ENCODE measurements at regions not wholly inside any gene's neighbourhood (a gene's known extent, or its start where the extent isn't known, plus 50 kb on each side); places are given as distances from the start of the nearest gene placed in this dataset.
A peak's percentile ranks its signal among the peaks of the same experiment; 100 is the strongest.
"Not testable (repeated sequence)": the region's sequence is repeated elsewhere in the genome, so short reads cannot be mapped to it uniquely, and the experiment has no call there.

DNA sequence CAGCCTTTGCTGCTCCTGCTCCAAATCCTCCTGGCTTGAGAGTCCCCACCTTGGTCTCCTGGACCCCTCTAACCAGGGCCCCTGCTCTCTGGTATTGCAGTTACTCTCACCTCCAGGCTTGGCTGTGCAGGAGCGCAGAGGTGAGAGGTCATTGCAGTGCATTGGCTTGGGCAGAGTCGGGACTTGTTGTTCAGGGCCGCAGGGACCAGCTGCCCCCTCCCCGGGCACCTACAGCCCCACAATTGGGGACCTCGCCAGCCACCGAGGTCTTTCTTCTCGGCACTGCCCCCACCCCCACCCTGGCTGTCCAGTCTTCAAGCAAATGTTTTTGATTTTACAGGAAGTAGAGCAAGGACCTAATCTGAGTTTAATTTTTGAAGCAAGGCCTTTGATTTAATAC is 65.5 kb upstream of the FGF3 start:
- no peak for DNase-seq (ENCODE audit: low read depth)

DNA sequence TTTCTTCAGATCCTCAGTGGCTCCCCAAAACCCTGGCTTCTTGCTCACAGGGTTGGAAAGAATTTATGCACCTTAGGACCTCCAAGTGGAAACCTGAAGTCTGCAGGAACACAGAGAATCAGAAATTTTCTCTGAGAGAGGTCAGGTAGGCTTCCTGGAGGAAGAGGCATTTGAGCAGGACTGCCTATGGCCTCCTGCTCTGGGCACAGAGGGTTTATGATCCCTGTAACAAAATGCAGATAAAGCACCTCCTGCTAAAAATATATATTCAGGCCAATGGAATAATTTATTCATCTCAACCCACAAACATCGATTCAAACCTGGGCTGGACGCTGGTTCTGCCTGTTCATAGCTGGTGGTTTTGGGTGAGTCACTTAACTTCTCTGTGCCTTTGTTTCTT is 68.1 kb upstream of the FGF3 start:
- DNase-seq (ENCODE audit: low read depth) = no peak

DNA sequence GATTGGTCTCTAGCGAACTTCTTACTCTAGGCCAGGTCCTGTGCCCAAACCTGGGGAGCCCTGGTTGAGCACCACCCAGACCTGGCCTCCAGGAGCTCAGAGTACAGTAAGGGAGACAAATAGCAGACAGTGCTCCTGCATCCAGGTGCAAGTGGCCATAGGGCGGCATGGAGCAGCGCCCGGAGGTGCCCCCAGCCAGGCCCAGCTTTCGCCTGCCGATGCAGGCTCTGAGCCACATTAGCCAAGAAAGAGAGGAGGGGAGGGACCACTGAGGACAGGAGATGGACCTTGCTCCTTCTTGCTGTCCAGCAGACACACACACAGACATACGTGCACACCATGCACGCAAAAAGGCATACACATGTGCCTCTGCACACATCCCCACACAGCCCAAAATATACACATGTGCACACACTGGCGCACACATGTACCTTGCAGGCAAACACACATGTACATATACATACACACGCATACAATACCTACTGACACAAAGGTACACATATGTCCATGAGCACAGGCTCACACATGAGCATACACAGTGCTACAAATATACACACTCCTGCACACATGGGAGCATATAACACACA is 68.7 kb upstream of the FGF3 start:
- DNase-seq (ENCODE audit: low read depth) = no peak

DNA sequence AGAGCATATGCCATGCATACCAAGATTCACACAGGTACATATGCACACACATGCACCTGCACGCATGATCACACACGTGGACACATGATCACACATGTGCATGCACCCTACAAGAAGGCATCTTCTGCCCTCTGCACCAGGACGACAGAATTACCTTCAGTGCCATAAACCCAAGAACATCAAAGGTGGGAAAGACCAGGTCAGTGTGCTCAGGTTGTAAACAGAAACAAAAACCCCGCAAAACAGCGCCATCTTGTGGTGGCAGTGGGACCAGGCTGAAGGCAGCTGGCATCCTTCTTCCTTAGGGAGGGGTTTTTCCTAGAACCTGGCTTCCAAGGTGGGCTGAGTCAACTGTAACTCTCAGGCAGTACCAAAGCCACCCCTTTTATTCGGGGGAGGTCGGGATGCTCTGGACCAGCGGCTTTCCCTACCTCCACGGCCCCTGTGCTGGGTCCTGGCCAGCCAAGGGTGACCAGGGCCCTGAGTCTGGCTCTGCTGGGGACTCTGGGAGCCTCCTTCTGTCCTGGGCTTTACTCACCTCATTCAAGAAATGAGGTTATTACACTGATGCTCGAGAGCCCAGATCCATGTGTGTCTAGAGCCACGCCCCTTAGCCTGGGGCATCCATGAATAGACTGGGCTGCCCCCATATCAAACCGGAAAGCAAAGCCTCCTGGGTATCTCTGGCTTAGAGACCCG is 69.4 kb upstream of the FGF3 start:
- DNase-seq (ENCODE audit: low read depth) = peak; percentile 45

DNA sequence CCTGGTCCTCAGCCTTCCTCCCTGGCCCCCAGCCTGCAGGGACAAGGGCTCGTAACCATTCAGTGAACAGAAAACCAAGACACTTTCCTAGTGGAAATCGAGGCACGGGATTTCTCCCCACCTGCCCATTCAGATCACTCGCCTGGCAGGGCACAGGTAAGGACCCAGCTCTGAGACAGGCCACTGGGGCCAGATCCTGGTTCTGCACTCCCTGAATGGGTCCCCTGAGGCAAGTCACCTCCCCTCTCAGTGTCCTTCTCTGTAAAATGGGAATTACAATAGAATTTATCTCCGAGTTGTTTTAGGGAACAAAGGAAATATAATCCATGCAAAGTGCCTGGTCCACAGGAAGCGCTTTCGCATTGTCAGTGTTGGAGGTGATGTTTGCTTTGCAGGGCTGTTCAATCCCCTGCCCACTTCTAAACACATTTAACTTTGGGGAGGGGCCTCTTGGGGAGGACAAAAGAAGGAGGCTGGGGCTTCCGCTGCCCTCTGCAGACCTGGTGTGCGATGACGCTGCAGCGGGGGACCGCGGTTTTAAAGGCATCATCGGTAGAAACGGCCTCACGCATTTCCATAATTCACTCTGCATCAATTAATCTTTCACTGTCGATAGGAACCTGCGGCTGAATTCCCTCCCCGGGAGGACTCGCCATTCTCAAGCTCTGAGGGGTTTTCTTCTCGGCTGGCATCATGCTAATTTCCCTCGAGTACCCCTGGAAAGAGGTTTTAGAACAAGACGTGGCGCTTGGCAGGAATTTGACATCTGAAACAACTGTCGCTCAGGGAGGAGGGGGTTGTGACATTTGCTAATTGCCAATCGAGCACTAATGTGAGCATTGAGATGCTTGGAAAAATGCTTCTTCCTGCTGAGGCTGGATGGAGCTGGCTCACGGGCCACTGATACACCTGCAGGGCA is 70.4 kb upstream of the FGF3 start:
- no peak for DNase-seq (ENCODE audit: low read depth)

DNA sequence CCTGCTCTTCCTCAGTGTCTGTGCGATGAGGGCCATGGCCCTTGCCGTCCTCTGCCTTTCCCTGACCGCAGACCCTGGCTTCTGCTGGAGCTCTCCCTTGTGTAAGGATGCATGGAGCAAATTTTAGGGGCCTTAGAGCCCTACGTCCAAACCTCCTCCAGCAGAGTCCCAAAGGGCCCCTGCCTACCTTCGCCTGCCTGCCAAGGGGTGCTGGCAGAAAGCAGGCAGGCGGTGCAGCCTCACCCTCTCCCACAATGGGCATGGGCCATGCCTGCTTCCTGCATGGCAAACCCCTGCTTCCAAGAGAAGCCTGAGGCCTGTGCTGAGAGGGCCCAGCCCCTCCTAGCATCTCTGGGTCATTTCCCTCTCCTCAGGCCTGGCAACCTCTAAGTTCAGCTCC is 71.3 kb upstream of the FGF3 start:
- DNase-seq (ENCODE audit: low read depth) = no peak

DNA sequence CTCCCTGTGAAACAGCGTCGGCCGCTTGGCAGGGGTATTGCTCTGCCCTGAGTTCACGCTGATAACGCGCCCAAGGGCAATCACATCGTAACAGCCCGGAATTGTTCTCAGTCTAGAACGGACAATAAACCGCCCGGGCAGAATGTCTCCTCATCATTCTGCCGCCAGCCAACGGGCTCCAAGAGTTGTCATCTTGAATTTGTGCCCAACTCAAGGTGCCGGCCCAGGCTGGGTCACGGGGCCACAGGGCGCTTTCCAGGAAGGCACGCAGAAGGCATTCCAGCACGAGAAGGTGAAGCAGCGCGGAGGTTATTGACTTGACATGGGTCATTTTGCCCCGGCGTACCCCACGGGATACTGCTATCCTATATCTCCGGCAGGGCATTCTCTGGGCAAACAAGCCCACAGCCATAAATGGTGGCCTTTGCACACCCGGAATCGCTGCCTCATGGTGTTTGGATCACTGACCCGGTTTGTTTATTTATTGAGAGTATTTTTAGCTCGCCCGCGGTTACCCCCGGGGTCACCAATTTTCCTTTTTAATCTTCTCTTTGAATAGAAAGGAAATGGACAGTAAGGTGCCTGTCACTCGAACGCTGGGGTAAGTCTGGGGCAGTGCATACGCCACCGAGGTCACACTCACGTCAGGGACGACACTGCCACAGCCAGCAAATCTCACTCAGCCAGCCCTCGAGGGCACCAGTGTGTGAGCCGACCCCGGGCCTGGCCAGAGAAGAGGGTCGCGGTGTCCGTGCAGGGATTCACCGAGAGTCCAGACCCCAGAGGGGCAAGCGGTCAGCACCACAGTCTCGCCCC is 72.4 kb upstream of the FGF3 start:
- no peak for DNase-seq (ENCODE audit: low read depth)

DNA sequence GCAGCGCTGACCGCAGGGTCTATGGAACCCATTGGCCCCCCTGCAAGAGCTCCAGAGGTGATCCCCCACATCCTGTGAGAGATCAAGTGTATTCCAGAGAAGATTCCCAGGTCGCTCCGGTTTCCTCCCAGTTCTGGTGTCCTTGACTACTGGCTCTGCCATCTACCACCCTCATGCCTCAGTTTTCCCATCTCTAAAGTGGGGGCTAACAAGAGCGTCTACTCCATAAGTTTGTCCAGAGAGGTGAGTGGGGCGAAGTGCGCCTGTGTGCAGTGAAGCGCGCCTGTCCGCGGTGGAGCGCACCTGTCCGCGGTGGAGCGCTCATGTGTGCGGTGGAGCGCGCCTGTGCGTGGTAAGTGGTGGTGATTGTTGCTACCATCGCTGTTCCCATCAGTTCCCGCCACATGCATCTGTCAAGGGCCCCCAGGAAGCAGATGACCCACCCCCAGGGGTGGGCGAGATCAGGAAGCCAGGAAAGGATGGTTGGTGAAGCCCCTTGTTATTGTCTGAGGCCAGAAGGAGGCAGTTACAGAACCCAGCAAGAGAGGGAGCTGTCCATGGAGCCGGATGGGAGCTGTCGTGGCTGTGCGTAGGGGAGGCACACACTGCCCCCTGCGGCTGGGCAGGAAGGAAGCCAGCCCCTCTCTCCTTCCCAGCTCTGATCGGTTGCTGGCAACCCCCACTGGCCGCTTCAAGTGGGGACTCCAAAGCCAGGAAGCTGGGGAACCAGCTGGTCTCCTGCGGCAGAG is 73.2 kb upstream of the FGF3 start:
- peak; percentile 26 for DNase-seq (ENCODE audit: low read depth)

DNA sequence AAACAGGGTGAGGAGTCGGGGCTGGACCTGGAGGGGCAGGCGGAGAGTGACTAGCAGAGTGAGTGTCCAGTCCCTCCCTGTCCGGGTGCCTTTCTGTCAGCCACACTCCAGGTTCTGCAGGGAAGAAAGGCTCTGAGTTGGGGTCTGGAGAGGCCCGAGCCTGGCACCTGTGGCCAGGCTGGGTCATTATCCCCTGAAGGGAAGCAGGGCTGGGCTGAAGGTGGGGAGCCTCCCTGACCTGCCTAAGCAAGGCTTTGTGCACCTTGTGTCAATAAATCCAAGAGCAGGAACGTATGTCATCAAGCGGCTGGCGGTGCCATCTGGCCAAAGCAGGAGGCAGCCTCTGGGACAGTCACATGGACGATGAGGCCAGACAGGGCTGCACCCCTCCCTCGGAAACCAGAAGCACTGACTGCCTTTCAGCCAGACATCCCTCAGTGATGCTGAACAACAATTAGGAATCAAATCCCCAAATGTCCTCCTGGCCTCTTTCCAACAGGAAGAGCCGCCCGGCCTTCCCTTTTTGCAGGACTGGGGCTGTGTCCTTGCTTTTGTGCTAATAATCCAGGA is 73.9 kb upstream of the FGF3 start:
- DNase-seq (ENCODE audit: low read depth) = no peak

DNA sequence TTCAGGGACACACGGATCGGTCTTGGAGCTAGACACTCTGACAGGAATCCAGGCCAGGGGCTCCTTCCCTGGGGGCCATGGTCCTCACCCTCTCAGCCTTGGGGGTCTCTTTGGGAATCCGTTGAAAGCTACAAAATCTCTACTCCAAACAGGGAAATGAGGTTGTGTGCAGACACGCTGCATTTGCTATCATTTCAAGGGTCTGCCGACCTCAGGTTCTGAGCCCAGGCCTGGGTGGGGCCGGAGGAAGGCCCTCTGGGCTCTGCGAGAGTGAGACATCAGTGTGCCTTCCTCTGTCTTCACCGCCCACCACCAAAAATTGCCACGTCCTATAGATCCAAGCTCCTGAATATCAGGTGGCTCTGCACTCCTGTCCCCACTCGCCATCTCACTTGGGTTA is 74.4 kb upstream of the FGF3 start:
- no peak for DNase-seq (ENCODE audit: low read depth)

DNA sequence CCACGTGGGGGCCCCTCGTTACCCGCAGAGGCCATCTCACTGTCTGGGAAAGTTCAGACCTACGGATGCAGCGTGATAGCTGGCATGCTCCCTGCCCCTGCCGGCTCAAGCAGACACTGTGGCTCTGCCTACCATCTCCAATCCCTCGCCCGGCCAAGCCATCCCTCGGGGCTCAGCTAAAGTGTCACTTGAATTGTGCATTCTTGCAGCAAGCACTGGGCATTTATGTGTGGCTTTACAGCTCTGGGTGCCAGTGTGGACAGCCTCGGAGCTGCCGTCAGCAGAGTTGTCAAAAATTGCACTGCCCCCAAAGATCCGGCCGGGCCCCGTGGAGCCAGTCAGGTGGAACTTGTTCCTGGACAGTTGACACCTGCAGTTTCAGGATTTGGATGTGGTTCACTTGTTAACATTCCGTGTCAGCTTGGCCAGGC is 75.0 kb upstream of the FGF3 start:
- no peak for DNase-seq (ENCODE audit: low read depth)

DNA sequence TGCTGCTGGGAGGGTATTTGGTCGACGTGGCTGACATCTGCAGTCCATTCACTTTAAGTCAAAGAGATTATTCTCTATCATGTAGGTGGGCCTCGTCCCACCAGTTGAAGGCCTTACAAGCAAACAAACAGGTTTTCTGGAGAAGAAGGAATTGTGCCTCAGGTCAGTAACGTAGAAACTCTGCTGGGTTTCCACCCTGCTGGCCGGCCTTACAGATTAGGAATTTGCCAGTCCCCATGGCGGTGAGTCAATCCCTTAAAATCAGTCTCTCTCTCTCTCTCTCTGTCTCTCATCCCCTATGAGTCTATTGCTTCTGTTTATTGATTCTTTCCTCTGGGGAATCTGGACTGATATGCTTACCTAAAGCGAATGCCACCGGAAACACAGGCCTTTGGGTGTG is 75.4 kb upstream of the FGF3 start:
- DNase-seq (ENCODE audit: low read depth) = no peak

DNA sequence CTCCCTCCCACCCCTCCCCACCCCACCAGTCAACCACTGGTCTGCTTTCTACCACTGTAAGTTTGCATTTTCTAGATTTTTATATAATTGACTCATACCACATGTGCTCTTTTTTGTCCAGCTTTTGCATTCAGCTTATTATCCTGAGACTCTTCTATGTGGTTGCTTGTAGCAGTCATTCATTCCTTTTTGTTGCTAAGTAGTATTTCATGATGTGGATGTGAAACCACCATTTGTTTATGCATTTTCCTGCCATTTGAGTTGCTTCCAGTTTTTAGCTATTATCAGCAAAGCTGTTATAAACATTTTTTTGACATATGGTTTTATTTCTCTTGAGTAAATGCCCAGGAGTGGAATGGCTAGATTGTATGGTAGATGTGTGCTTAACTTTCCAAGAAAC is 77.0 kb upstream of the FGF3 start:
- no peak for DNase-seq (ENCODE audit: low read depth)

DNA sequence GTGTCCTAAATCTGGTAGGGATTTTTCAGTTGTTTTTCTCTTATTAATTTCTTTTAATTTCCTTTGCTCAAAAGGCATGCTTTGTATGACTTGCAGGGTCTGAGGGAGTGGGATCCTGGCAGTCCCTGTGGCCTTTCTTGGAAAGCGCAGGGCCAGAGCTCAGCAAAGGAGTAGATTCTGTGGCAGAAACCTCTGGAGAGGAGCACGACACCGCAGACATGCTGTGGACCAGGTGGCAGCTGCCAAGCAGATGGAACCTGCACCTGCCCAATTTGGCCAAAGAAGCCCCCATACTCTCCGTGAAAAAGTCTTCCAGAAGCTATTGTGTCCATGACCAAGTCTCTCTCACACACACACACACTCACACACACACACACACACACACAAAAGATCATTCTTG is 78.9 kb upstream of the FGF3 start:
- no peak for DNase-seq (ENCODE audit: low read depth)

DNA sequence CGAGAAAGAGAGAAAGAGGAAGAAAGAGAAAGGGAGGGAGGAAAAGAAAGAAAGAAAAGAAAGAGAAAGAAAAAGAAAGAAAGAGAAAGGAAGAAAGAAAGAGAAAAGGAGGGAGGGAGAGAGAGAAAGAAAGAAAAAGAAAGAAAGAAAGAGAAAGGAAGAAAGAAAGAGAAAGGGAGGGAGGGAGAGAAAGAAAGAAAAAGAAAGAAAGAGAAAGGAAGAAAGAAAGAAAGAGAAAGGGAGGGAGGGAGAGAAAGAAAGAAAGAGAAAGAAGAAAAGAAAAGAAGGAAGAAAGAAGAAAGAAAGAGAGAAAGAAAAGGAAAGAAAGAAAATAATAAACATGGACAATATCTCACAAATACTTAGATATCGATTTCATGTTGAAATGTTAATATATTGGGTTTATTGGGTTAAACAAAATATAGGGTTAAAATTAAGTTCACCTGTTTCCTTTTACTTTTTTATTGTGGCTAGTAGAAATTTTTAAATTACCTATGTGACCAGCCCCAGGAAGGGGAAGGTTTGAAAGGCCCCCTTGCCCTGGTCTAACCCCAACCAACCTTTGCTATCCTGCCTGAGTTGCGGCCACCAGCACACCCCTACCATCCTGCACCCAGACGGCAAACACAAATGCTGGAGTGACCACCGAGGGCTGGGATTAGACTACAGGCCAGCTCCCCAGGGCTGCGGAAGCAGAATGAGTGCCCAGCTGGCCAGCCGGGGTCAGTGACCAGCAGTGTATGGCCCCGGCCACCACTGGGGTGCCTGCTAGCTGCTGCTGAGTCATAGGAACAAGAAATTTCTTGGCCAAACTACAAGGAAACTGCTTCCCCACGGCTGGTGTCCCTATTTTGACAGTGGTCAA is 81.0 kb upstream of the FGF3 start:
- no peak for DNase-seq (ENCODE audit: low read depth)

DNA sequence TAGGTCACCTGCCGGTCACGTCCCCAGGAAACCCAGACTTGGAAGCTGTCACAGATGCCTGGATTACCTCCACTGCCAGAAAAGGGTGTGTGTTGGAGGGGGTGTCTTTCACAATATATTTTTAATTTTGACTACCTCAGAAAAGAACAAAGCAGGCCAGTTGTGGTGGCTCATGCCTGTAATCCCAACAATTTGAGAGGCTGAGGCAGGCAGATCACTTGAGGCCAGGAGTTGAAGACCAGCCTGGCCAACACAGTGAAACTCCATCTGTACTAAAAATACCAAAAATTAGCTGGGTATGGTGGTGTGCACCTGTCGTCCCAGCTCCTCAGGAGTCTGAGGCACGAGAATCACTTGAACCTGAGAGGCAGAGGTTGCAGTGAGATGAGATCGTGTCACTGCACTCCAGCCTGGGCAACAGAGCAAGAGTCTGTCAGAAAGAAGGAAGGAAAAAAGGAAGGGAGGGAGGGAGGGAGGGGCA is 81.6 kb upstream of the FGF3 start:
- not testable (repeated sequence) for DNase-seq (ENCODE audit: low read depth)

DNA sequence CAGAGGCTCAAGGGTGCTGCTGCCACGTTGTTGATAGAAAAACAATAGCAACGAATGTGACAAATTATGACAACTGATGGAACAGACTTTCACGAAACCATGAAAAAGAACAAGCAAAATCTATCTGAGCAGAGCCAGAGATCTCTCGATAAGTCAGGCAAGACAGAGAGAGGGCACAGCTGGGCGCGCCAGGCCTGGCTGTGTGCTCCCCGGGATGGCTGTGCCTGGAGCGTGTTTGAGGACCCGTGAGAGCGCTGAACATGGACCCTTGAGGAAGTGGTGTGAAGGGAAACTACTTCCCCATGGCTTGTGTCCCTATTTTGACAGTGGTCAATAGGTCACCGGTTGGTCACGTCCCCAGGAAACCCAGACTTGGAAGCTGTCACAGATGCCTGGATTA is 83.1 kb upstream of the FGF3 start:
- DNase-seq (ENCODE audit: low read depth) = no peak

DNA sequence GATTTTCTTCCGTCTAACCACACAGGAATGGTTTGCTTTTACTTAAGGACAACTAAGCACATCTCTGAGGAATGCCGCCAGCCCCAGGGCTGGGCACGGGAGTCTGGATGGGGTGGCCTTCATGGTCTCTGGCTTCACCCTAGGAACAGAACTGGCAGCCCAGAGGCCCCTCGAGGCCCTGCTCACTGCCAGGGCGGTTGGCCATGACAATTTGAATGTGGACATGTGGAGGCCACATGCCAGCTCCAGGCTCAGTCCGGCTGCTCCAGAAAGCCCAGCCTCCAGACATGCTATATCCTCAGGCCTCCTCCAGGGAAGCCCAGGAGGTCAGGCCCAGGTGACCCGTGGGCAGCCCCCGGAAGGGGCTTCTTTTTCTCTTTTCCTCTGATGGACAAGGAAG is 84.0 kb upstream of the FGF3 start:
- no peak for DNase-seq (ENCODE audit: low read depth)

Measured in HT1080 (cell line).